Stimulated activated CD4-positive, alpha-beta T cell treated with anti-CD3 and anti-CD28 coated beads, Interleukin-12 subunit alpha, Interleukin-12 subunit beta, amount 100 ng/mL, for 48 hours (primary cell): ENCODE measurements at regions not wholly inside any gene's neighbourhood (a gene's known extent, or its start where the extent isn't known, plus 50 kb on each side); places are given as distances from the start of the nearest gene placed in this dataset.
"Not testable (repeated sequence)": the region's sequence is repeated elsewhere in the genome, so short reads cannot be mapped to it uniquely, and the experiment has no call there.

ENCODE experiments used
- DNase-seq, 3 donors: peaks; one replicate each; pipeline ENCODE4 v3.0.0-alpha.2; 2020; ENCODE audit warnings: low read depth in 2 of 3, low spot score in 1 of 3

DNA sequence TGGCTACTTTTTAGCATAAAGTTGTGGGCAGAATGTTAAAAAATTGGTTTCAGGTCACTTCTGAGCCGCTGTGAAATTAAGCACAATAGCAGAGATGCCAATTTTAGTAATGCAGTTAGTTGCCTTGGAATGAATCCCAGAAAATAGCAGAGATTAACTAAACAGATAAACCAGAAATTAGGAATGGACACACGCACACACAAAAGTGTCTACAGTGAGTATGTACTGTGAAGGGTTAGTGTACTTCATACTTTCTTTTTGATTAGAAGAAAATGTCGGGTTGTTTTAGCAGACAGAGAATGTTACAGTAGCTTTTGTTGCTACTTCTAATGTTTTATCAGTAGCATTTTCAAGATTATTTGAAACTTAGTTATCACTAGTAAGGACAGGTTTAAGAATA lies 106.7 kb downstream of the LEPR start:
- no peak for DNase-seq

DNA sequence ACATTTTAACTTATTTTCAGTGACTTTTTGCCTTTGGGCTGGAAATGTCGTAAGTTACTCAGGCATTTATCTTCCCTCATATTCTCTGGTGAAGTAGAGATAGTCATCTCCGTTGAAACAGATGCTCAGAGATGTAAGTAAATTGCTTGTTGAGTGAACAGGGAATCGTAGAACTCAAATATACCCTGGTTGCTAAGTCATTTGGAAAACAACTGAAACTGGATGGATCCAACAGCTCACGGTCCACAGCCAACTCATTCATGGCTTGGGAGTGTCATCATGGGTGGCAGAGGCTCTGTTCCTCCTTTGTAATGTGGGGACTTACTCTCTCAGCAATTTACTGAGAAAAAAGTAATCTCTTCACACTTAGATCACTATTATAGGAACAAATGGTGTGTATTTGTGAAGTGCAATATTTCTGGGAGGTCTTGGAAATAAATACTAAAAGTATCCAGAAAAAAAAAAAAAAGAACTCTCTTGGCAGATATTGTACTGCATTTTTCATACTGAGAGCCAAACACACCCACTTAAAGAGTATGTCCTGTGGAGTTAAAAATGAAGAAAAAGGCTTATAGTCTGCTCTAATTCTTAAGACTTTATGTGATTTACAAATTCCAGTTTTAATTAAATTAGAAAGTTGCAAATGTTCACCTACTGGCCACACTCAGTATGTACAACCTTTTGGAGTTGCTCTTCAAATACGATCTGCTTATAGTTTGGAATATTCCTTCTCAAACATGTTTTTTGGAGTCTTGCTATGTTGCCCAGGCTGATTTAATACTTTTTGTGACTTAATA lies 107.4 kb downstream of the LEPR start:
- DNase-seq, result no peak

DNA sequence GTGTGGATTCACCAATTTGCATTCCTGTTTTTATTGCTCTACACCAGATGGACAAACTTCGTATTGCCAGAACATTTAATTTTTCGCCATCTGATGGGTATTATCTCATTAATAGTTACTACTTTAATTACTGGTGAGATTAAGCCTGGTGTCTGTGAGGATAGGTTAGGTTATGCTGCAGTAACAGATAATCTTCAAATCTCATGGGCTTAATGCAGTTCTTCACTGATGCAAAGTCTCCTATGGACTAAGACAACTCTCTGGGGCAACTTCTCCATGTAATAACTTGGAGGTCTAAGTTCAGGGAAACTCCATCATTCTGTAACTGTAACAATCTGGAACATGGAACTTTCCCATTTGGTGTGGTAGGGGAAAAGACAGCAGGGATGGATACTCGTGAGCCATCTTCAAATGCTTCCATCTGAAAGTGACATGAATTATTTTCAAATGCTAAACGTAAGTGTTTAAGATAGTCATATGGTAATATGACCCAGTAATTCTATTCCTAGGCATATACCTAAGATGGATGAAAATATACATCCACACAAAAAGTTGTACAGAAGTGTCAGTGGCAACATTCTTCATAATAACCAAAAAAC lies 111.6 kb downstream of the LEPR start:
- no peak for DNase-seq

DNA sequence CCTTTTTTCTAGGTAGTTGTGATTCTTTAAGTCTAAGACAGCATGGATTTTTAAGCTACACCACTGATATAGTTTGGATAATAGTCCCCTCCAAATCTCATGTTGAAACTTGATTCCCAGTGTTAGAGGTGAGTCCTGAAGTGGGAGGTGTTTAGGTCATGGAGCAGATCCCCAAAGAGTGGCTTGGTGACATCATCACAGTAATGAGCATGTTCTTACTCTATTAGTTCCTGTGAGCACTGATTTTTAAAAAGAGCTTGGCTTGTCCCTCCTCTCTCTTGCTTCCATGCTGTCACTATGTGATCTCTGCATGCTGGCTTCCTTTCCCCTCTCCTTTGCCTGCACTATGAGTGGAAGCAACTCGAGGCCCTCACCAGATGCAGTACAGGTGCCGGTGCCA lies 115.5 kb downstream of the LEPR start:
- no peak for DNase-seq

DNA sequence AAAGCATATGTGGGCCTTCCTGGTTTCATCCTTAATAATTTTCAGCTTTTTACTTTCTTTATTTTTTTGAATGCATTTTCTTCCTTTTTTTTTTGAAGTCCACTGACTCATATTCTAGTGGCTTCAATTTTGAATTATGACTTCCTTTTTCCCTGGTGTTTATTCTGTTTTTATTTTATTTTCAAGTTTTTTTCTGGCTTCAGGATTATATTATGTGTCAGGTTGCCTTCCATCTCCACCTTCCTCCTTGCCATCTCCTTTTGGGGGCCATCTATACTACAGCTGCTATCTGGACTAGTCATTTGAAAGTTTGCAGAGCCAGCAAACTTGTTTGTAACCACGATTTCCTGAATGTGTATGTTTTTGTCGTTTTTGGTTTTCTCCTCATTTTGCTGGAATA lies 117.6 kb downstream of the LEPR start:
- no peak for DNase-seq

DNA sequence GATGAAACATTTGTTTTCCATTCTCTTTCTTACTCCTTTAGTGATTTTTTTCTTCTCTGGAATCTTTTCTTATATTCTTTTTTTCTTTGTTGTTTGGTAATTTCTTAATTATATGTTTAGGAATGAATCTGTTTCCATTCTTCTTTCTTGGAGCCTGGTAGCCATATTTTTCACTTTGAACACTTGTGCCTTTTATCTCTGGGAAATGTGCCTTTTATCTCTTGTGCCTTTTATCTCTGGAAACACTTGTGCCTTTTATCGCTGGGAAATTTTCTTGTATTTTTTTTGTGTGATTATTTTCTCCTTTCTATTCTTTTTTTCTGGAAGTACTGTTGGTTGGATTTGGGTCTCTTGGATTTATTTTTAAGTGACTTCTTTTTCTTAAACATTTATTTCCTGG lies 118.2 kb downstream of the LEPR start:
- DNase-seq, result no peak

DNA sequence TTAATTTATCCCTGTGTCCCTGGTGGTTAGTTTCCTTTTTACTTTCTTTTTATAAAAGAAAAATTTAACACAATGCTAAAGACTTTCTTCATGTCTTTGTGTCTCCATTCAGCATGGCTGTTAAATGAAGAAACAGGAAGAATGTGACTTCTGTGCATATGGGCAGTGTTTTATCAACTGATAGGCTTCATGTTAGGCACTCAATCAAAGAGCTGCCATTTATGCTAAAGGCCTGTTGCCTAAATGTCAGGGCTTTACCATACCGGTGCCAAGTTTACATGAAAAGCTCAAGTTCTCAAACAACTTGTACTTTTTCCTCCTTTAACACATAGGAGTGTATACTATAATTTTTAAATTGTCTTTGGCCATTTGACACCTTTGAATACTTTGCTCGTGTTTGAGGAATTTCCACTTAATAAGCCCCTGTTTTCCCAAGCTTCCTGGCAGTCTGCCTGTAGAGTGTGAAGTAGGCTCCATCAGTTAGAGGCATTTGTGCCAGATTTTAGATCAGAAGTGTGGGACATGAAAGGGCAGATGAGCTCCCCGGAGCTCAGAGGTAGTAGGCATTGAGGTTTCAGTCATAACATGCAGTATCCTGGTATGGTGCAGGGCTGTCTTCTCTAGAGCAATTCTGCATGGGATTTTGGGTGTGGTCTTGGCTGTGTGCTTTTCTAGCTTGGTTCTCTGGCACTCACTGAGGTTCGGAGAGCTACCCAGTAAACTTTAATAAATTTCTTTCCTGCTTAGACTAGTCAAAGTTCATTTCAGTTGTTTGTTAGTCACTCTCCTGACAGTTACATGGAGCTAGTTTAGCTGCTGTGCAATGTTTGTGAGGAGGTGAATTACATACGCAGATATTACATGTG lies 119.0 kb downstream of the LEPR start:
- no peak for DNase-seq

DNA sequence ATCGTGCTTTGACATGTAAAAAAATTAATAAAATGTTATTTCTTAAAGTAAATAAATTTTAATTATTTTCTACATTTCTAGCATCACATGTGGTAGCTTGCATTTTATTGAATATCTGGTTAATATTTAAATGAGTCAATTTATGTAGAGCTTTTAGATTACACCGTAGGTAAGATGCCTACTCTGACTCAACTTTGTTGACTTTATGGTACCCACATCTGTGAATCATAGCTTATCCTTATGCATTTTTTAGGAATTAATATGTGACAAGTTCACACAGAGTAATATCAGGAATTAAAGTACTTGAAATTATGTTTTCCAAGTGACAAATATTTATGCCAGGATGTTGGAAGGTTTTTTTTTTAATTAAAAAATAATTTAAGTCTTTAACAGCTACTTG lies 120.7 kb downstream of the LEPR start:
- DNase-seq, result no peak

DNA sequence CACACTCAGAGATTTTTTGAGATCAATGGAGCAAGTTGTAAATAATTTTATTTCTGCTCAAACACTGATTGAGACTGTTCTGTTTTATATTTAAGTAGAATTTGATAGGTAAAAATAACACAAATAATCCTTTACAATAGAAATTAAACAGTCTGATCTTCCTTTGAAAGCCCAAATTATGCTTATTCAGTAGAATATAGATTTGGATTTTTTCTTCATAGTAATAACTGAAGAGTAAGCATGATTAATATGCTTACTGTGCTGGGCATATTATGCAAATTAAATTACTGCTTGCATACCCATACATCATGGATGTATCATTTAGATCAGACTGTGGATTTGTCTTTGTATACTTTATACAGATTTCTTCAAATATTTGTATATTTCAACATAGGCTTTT lies 121.4 kb downstream of the LEPR start:
- no peak for DNase-seq

DNA sequence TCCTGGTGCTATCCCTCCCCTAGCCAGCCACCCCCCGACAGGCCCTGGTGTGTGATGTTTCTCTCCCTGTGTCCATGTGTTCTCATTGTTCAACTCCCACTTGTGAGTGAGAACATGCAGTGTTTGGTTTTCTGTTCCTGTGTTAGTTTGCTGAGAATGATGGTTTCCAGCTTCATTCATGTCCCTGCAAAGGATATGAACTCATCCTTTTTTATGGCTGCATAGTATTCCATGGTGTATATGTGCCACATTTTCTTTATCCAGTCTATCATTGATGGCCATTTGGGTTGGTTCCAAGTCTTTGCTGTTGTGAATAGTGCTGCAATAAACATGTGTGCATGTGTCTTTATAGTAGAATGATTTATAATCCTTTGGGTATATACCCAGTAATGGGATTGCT lies 122.1 kb downstream of the LEPR start:
- not testable (repeated sequence) for DNase-seq

DNA sequence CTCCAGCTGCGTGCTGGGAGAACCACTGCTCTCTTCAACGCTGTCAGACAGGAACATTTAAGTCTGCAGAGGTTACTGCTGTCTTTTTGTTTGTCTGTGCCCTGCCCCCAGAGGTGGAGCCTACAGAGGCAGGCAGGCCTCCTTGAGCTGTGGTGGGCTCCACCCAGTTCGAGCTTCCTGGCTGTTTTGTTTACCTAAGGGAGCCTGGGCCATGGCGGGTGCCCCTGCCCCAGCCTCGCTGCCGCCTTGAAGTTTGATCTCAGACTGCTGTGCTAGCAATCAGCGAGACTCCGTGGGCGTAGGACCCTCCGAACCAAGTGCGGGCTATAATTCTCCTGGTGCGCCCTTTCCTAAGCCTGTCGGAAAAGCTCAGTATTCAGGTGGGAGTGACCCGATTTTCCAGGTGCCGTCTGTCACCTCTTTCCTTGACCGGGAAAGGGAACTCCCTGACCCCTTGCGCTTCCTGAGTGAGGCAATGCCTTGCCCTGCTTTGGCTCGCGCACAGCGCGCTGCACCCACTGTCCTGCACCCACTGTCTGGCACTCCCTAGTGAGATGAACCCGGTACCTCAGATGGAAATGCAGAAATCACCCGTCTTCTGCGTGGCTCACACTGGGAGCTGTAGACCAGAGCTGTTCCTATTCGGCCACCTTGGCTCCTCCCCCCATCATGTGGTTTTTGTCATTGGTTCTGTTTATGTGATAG lies 130.0 kb downstream of the LEPR start:
- not testable (repeated sequence) for DNase-seq

DNA sequence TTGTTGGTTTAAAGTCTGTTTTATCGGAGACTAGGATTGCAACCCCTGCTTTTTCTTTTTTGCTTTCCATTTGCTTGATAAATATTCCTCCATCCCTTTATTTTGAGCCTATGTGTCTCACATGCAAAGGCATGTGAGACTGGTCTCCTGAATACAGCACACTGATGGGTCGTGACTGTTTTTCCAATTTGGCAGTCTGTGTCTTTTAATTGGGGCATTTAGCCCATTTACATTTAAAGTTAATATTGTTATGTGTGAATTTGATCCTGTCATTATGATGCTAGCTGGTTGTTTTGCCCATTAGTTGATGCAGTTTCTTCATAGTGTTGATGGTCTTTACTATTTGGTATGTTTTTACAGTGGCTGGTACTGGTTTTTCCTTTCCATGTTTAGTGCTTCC lies 132.0 kb downstream of the LEPR start:
- DNase-seq, result not testable (repeated sequence)

DNA sequence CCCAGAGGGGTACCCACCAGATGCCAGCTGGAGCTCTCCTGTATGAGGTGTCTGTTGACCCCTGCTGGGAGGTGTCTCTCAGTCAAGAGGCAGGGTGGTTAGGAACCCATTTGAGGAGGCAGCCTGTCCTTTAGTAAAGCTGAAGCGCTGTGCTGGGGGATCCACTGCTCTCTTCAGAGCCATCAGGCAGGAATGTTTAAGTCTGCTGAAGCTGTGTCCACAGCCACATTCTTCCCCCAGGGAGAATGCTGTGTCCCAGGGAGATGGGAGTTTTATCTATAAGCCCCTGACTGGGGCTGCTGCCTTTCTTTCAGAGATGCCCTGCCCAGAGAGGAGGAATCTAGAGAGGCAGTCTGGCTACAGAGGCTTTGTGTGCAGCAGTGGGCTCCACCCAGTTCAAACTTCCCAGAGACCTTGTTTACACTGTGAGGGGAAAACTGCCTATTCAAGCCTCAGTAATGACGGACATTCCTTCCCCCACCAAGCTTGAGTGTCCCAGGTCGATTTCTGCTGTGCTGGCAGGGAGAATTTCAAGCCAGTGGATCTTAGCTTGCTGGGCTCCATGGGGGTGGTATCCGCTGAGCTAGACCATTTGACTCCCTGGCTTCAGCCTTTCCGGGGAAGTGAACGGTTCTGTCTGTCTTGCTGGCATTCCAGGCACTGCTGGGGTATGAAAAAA lies 133.8 kb downstream of the LEPR start:
- DNase-seq, result not testable (repeated sequence)

DNA sequence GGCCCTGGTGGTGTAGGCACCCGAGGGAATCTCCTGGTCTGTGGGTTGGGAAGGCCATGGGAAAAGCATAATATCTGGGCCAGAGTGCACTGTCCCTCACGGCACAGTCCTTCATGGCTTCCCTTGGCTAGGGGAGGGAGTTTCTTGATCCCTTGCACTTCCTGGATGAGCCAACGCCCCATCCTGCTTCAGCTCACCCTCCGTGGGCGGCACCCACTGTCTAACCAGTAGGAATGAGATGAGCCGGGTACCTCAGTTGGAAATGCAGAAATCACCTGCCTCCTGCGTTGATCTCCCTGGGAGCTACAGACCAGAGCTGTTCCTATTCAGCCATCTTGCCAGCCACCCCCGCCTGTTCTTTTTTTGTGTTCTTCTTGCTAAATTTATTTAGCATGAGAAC lies 134.4 kb downstream of the LEPR start:
- DNase-seq, result no peak

DNA sequence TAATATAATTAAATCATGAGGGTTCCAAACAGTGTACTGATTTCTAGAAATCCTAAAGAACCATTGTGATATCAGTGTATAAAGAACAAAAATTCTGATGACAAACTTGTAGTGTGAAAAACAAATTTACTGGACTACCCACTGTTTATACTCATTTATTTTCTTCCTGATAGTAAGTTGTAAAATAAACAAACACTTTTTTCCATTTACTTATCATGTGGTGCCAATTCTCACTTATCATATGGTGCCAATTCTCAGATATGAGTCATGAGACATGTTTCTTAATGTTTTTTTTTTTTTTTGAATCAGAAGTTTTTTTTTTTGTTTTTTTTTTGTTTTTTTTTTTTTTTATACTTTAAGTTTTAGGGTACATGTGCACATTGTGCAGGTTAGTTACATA lies 137.7 kb downstream of the LEPR start:
- DNase-seq, result no peak

DNA sequence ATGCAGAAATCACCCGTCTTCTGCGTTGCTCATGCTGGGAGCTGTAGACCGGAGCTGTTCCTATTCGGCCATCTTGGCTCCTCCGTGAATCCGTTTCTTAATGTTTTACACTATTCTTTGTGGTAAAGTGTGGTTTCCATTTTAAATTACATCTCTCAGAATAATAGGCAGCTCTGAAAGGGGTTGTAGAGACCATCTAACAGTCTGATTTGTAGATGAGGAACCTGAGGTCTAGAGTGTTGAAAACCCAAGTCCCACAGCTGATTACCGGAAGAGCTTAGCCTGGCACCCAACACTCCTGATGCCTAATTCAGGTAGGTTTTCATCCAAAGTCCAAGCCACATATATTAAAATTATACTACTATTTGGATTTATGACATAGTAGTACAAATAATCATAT lies 144.0 kb downstream of the LEPR start:
- DNase-seq, result no peak

DNA sequence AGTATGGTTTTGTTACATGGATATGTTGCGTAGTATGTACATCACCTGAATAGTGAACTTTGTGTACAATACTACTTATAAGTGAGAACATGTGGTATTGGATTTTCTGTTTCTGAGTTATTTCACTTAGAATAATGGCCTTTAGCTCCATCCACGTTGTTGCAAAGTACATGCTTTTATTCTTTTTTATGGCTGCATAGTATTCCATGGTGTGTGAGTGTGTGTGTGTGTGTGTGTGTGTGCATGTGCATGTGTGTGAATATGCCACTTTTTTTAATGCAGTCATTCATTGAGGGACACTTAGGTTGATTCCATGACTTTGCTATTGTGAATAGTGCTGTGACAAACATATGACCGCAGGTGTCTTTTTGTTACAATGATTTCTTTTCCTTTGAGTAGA lies 147.8 kb downstream of the LEPR start:
- DNase-seq, result no peak

DNA sequence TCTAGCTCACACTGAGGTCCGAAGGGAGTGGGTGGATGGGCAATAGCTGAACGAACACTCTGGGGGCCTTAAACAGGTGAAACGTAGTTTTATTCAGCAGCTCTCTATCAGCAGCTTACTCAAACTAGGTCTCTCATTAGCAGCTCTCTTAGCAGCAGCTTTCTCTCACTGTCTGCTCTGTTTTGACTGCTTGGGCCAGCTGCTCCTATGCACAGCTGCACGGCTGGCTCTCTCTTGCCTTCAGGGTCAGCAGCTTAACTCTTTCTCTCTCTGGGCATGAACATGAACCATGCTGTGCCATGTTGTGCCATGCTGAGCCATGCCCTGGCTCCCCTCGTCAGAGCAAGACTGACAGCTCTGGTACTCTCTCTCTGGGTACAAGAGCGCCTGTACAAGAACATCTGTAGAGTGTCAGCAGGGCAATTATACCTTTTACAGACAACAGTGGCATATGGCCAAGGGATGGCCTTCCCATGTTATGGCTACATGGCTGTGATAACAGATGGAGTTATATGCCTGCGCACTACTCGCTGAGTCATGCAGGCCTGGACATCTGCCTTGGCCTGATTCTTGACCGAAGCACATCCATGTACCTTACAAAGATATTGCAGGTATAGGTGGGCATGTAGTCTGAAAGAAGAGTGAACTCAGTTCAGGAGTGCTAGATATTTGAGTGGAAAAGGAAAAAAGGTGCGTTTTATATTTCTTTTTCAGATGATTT lies 152.4 kb downstream of the LEPR start:
- no peak for DNase-seq

DNA sequence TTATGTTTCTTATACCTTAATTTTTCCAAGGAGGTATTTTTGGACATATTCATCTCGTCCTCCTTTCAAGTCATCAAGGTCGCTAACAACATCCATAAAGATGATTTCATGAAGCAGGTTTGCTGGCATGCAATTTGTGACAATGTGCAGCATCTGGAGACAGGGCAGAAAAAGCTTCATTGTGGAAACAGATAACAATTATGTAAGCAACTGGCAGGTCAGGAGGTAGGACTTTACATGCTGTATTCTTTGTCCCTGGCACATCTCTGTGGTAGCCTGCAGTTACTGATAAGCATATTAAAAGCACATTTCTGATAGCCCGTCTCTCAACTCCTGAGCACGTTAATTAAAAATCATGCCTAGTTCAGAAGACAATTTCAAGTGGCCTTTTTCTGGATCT lies 156.8 kb downstream of the LEPR start:
- DNase-seq, result no peak

DNA sequence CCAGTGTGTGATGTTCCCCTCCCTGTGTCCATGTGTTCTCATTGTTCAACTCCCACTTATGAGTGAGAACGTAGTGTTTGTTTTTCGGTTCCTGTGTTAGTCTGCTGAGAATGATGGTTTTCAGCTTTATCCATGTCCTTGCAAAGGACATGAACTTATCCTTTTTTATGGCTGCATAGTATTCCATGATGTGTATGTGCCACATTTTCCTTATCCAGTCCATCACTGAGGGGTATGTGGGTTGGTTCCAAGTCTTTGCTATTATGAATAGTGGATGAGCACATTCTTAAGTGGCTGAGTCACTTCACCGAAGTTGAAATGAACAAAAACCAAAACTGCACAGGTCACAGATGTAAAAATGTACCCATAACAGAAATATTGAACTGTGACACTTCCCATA lies 157.5 kb downstream of the LEPR start:
- not testable (repeated sequence) for DNase-seq
